ENCODE measurements at regions not wholly inside any gene's neighbourhood (a gene's known extent, or its start where the extent isn't known, plus 50 kb on each side); places are given as distances from the start of the nearest gene placed in this dataset.

DNA sequence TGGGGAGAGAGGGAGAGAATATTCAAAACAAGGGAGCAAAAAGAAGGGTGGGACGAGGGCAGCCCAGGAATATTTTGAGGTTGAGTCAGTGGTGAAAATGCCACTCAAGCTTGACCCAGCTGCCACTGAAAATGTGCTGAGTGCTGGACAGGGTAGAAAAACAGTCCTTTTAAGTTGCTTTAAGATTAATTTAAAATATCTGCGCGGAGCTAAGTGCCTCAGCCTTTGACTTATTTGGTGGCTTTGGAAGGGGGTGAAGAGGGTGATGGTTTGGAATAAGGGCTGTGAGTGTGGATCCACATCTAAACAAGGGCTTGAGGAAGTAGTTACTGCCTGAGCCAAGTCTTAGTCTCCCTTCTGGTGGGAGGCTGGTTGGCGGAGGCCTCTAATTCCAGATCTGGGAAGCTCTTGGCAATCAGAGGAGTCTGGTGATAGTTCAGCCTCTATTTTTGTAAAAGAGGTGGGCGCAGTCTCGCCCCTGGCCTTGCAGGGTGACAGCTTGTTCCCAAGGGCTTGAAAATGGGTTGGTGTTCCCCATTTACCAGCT, 280.8 kb upstream of the ROPN1 start:
- no peak overlapping the region for H3K9ac ChIP-seq (ENCODE audit: low read length)
- no peaks in the 10 kb centered on the region for H4K20me1 ChIP-seq (ENCODE audit: low read depth, low read length)
- no peaks in the 10 kb centered on the region for H3K9me3 ChIP-seq (ENCODE audit: insufficient read depth, low read length)
- H3K4me3 ChIP-seq (ENCODE audit: insufficient read depth, low read length, poor library complexity, severe bottlenecking), result no peak overlapping the region
- H3K9me2 ChIP-seq (replicated peaks; ENCODE audit: insufficient read depth, low read length), result no peaks in the 10 kb centered on the region
- no peaks in the 10 kb centered on the region for H3K36me3 ChIP-seq (ENCODE audit: low read length)
- H3F3A ChIP-seq (ENCODE audit: insufficient read depth), result no peaks in the 10 kb centered on the region
- H2AFZ ChIP-seq (ENCODE audit: low read depth, low read length, severe bottlenecking), result no peak overlapping the region
- no peaks in the 10 kb centered on the region for H3K79me2 ChIP-seq (ENCODE audit: insufficient read depth, low read length)
- TF ChIP-seq, protein P1, sequence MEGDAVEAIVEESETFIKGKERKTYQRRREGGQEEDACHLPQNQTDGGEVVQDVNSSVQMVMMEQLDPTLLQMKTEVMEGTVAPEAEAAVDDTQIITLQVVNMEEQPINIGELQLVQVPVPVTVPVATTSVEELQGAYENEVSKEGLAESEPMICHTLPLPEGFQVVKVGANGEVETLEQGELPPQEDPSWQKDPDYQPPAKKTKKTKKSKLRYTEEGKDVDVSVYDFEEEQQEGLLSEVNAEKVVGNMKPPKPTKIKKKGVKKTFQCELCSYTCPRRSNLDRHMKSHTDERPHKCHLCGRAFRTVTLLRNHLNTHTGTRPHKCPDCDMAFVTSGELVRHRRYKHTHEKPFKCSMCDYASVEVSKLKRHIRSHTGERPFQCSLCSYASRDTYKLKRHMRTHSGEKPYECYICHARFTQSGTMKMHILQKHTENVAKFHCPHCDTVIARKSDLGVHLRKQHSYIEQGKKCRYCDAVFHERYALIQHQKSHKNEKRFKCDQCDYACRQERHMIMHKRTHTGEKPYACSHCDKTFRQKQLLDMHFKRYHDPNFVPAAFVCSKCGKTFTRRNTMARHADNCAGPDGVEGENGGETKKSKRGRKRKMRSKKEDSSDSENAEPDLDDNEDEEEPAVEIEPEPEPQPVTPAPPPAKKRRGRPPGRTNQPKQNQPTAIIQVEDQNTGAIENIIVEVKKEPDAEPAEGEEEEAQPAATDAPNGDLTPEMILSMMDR (IDR thresholded peaks at IDR 0.05; ENCODE audit: insufficient read depth, low read length, poor library complexity, severe bottlenecking), result no peak
- no peak for TF ChIP-seq EZH2phosphoT487 (conservative IDR thresholded peaks at IDR 0.05; ENCODE audit: low read length)
- H3K4me2 ChIP-seq (ENCODE audit: low read depth, low read length, poor library complexity, severe bottlenecking), result no peak overlapping the region
- no peaks in the 10 kb centered on the region for H3K27me3 ChIP-seq (ENCODE audit: low read length)
- H3K27ac ChIP-seq (ENCODE audit: low read depth, low read length), result no peak overlapping the region

DNA sequence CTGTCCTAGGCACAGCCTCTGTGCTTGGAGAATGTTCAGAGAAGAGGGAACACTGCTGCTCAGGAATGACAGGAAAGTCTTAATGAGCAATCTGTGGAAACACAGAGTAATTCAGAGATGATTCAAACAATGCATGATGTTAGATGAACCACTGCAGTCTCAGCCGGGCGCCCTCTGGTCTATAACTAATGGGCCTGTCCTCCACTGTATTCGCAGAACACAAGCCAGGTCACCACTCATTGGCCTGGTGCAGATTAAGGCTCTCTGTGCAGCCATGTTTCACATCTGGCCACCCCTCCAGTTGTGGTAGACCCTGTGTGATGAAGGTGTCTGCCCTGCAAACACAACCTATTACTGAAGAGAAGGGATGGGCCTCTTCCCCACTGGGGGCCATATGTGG, 281.7 kb upstream of the ROPN1 start:
- Histone ChIP-seq H3K27ac (ENCODE audit: low read depth, low read length) (no peak overlapping the region), H3F3A (ENCODE audit: insufficient read depth) (no peaks in the 10 kb centered on the region), H3K9ac (ENCODE audit: low read length) (no peak overlapping the region), H3K9me2 (replicated peaks; ENCODE audit: insufficient read depth, low read length) (no peaks in the 10 kb centered on the region), H3K4me3 (ENCODE audit: insufficient read depth, low read length, poor library complexity, severe bottlenecking) (no peak overlapping the region), H3K4me2 (ENCODE audit: low read depth, low read length, poor library complexity, severe bottlenecking) (no peak overlapping the region), H2AFZ (ENCODE audit: low read depth, low read length, severe bottlenecking) (no peak overlapping the region), H3K36me3 (ENCODE audit: low read length) (no peaks in the 10 kb centered on the region), H3K9me3 (ENCODE audit: insufficient read depth, low read length) (no peaks in the 10 kb centered on the region), H3K27me3 (ENCODE audit: low read length) (no peaks in the 10 kb centered on the region), H4K20me1 (ENCODE audit: low read depth, low read length) (no peaks in the 10 kb centered on the region), H3K79me2 (ENCODE audit: insufficient read depth, low read length) (no peaks in the 10 kb centered on the region)
- TF ChIP-seq, protein P1 (IDR thresholded peaks at IDR 0.05; ENCODE audit: insufficient read depth, low read length, poor library complexity, severe bottlenecking), result no peak
- no peak for TF ChIP-seq EZH2phosphoT487 (conservative IDR thresholded peaks at IDR 0.05; ENCODE audit: low read length)

DNA sequence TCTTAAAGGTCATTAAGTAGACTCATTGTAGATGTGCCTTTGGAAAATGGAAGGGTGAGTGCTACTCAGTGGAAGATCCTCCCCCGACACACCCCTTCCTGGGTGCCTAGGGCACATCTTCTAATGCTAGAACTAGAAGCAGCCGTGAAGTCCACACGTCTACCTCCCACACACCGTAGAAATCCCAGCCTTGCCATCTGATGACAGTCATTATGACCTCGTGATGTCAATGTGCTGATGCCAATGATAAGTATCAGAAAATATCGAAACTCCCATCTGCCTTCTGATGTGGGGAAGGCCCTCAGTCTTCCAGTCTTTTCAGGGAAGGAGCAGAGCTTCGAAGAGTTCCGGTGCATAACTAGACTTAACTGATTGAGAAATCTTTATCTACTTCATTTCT, 282.1 kb upstream of the ROPN1 start:
- Histone ChIP-seq H3K27ac (ENCODE audit: low read depth, low read length) (no peak overlapping the region), H3F3A (ENCODE audit: insufficient read depth) (no peaks in the 10 kb centered on the region), H2AFZ (ENCODE audit: low read depth, low read length, severe bottlenecking) (no peak overlapping the region), H3K4me2 (ENCODE audit: low read depth, low read length, poor library complexity, severe bottlenecking) (no peak overlapping the region), H3K9me2 (replicated peaks; ENCODE audit: insufficient read depth, low read length) (no peaks in the 10 kb centered on the region), H3K27me3 (ENCODE audit: low read length) (no peaks in the 10 kb centered on the region), H3K79me2 (ENCODE audit: insufficient read depth, low read length) (no peaks in the 10 kb centered on the region), H3K36me3 (ENCODE audit: low read length) (no peaks in the 10 kb centered on the region), H3K9ac (ENCODE audit: low read length) (no peak overlapping the region), H3K9me3 (ENCODE audit: insufficient read depth, low read length) (no peaks in the 10 kb centered on the region), H3K4me3 (ENCODE audit: insufficient read depth, low read length, poor library complexity, severe bottlenecking) (no peak overlapping the region), H4K20me1 (ENCODE audit: low read depth, low read length) (no peaks in the 10 kb centered on the region)
- TF ChIP-seq, protein P1 (IDR thresholded peaks at IDR 0.05; ENCODE audit: insufficient read depth, low read length, poor library complexity, severe bottlenecking), result no peak
- no peak for TF ChIP-seq EZH2phosphoT487 (conservative IDR thresholded peaks at IDR 0.05; ENCODE audit: low read length)

Data from SU-DHL-6 (cell line).